GM23248 (cell line): ENCODE measurements at regions not wholly inside any gene's neighbourhood (a gene's known extent, or its start where the extent isn't known, plus 50 kb on each side); places are given as distances from the start of the nearest gene placed in this dataset.
A peak's percentile ranks its signal among the peaks of the same experiment; 100 is the strongest.

ENCODE experiments used
- DNase-seq: peaks from one replicate; pipeline ENCODE4 v3.0.0-alpha.2; 2015
- H2AFZ ChIP-seq: fragments of 200-600 bp; sonication (generic); 2 replicates; pipeline ENCODE4 v1.6.1; 2016; ENCODE audit warnings: antibody characterized with exemption
- H3F3A ChIP-seq: fragments of 200-600 bp; sonication (generic); 2 replicates; pipeline ENCODE4 v1.6.1; 2016; ENCODE audit warnings: mild to moderate bottlenecking, antibody characterized with exemption, mixed run types; ENCODE audit not compliant: insufficient read depth
- H3K27ac ChIP-seq: fragments of 200-600 bp; sonication (generic); 2 replicates; pipeline ENCODE4 v1.5.1; 2016; ENCODE audit warnings: mild to moderate bottlenecking
- H3K27me3 ChIP-seq: fragments of 200-600 bp; sonication (generic); replicated peaks from 2 replicates; pipeline ENCODE4 v1.6.1; 2016; ENCODE audit warnings: mild to moderate bottlenecking; ENCODE audit not compliant: insufficient read depth
- H3K36me3 ChIP-seq: fragments of 200-600 bp; sonication (generic); 2 replicates; pipeline ENCODE4 v1.6.1; 2016; ENCODE audit warnings: low read depth, mild to moderate bottlenecking
- H3K4me1 ChIP-seq: fragments of 200-600 bp; sonication (generic); 2 replicates; pipeline ENCODE4 v1.6.1; 2016; ENCODE audit warnings: mild to moderate bottlenecking; ENCODE audit not compliant: insufficient read depth
- H3K4me2 ChIP-seq: fragments of 200-600 bp; sonication (generic); one replicate; pipeline ENCODE4 v1.6.1; 2016; ENCODE audit warnings: mild to moderate bottlenecking; ENCODE audit not compliant: unreplicated experiment
- H3K4me3 ChIP-seq: fragments of 200-600 bp; sonication (generic); 2 replicates; pipeline ENCODE4 v1.5.1; 2016; ENCODE audit warnings: mild to moderate bottlenecking
- H3K79me2 ChIP-seq: fragments of 200-600 bp; sonication (generic); 2 replicates; pipeline ENCODE4 v1.6.1; 2016; ENCODE audit warnings: mild to moderate bottlenecking; ENCODE audit not compliant: insufficient read depth
- H3K9ac ChIP-seq: fragments of 200-600 bp; sonication (generic); 2 replicates; pipeline ENCODE4 v1.6.1; 2016; ENCODE audit warnings: mild to moderate bottlenecking
- H3K9me2 ChIP-seq: fragments of 200-600 bp; sonication (generic); 2 replicates; pipeline ENCODE4 v1.6.1; 2016; ENCODE audit warnings: mixed run types, mild to moderate bottlenecking, moderate library complexity; ENCODE audit not compliant: insufficient read depth
- H3K9me3 ChIP-seq: fragments of 200-600 bp; sonication (generic); one replicate; pipeline ENCODE4 v1.6.1; 2017; ENCODE audit warnings: low read depth
- H4K20me1 ChIP-seq: fragments of 200-600 bp; sonication (generic); 2 replicates; pipeline ENCODE4 v1.6.0; 2016; ENCODE audit not compliant: insufficient read depth
- EZH2 ChIP-seq: fragments of 200-600 bp; sonication (generic); IDR thresholded peaks from 2 replicates; pipeline ENCODE4 v1.6.1; 2018; ENCODE audit warnings: antibody characterized with exemption, mild to moderate bottlenecking; ENCODE audit not compliant: insufficient read depth, poor library complexity, severe bottlenecking
- EZH2phosphoT487 ChIP-seq: fragments of 200-600 bp; sonication (generic); IDR thresholded peaks from 2 replicates; pipeline ENCODE4 v1.6.1; 2018; ENCODE audit warnings: antibody characterized with exemption, moderate library complexity, mild to moderate bottlenecking, low read depth; ENCODE audit not compliant: insufficient read depth
- WGBS, 2 experiments: methylation state at CpG; one replicate each; pipeline ENCODE4 v1.1.6; 2015 to 2017; ENCODE audit warnings: low lambda C conversion rate in 2 of 2, low coverage in 1 of 2; ENCODE audit errors: missing lambda C conversion rate in 2 of 2; 5-methylcytosine and 5-hydroxymethylcytosine counted together
- in situ Hi-C: fragments of 300-500 bp; cut with MboI; formaldehyde crosslinking; loops from 2 replicates; pipeline ENCODE4 v1.15.0; 2020

DNA sequence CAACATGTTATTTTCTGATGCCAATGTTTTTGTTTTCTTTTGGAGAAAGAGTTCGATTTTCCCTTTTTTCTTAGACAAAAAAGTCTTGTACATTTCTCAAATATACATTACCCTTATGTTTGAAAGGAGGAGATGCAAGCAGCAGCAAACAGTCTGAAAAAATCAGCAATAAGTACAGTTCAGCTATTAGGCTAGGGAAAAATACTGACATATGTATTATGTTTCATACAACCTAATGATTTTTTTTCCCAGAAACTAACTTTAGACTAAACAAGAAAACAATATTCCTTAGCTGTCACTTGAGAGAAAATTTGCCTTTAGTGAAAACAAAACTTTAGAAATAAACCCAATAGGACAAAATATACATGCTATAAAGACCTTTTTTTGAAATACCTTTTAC is 1223.5 kb downstream of the SLITRK1 start:
- no peaks in the 10 kb centered on the region for H3K36me3 ChIP-seq
- in situ Hi-C loops: no loop called here
- no peaks in the 10 kb centered on the region for H4K20me1 ChIP-seq
- 0 out of 2 replicates have a peak, but pooled peaks cover 12% of the 10 kb centered on the region for H3K4me1 ChIP-seq
- no peaks in the 10 kb centered on the region for H3K9me3 ChIP-seq
- no peak overlapping the region for H3K4me3 ChIP-seq
- H2AFZ ChIP-seq: no peak overlapping the region
- 26 to 28% methylated on average over 1 of the region's 1 CpG for WGBS, 2 experiments
- no peaks in the 10 kb centered on the region for H3K27me3 ChIP-seq
- no peak overlapping the region for H3K4me2 ChIP-seq
- TF ChIP-seq EZH2phosphoT487 (no peak), EZH2 (no peak)
- H3F3A ChIP-seq: no peaks in the 10 kb centered on the region
- H3K79me2 ChIP-seq: no peaks in the 10 kb centered on the region
- H3K27ac ChIP-seq: no peak overlapping the region
- no peaks in the 10 kb centered on the region for H3K9me2 ChIP-seq
- no peak overlapping the region for H3K9ac ChIP-seq
- no peak for DNase-seq

DNA sequence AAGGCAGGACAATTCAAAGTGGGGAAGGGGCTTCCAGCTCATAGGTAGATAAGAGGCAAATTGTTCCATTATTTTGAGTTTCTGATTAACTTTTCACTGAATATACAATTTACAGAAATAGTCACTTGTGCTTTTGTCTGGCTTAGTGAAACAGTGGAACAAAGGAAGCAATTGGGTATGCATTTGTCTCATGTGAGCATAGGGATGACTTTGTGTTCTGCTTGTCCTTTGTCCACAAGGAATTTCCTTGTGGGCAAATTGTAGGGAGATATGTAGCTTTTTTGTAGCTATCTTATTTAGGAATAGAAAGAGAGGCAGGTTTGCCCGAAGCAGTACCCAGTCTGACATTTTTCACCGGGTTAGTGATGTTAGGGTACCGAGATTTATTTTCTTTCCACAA is 1224.8 kb downstream of the SLITRK1 start:
- Histone ChIP-seq H3K4me1 (0 out of 2 replicates have a peak, but pooled peaks cover 12% of the 10 kb centered on the region), H3F3A (no peaks in the 10 kb centered on the region), H3K27ac (no peak overlapping the region), H3K4me2 (no peak overlapping the region), H3K36me3 (no peaks in the 10 kb centered on the region), H2AFZ (no peak overlapping the region), H3K27me3 (no peaks in the 10 kb centered on the region), H3K9me3 (no peaks in the 10 kb centered on the region), H4K20me1 (no peaks in the 10 kb centered on the region), H3K9ac (no peak overlapping the region), H3K79me2 (no peaks in the 10 kb centered on the region), H3K9me2 (no peaks in the 10 kb centered on the region), H3K4me3 (no peak overlapping the region)
- 66 to 78% methylated on average over 3 of the region's 3 CpGs for WGBS, 2 experiments
- DNase-seq: no peak
- no peak for TF ChIP-seq EZH2
- no peak for TF ChIP-seq EZH2phosphoT487
- in situ Hi-C loops: no loop called here

DNA sequence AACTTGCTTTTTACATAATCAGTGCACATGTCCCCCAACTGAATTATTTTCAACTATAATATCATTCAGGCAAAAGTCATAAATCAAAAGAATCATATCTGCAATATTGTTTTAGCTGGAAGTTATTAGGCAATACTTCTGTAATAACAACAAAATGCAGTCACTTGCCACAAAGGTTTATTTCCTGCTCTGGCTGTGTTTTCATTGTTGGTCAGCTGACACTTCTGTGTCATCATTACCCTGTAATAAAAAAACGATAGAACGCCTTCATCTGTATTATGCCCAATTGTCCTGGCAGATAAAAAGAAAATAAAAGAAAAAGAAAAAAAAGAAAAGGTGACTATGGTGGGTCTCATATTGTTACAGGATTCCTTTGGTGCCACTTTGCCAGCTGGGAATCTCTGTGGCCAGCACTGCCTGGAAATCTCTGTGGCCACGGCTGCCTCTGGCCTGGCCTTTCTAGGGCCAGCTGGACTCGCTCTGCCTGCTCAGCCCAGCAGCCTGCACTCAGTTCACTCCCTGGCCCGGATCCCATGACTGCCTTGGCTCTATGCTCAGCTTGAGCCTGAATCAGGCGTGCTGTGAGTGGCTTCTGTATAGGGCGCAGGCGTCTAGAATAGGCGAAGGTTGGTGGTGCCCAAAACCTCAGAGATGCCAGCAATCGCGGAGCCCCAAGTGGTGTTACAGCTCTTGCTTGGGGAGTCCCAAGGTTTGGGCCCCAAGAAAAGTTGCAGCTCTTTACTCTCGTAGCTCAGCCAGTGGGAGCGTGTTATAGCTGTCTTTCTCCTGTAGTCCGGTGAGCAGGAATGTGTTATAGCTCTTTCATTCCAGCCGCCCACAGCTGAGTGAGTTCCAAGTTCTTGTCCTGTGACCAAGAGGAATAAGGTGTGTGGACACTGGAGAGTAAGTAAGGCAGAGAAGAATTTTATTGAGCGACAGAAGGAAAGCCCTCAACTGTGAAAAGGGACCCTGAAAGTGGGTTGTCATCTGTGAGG is 1227.1 kb downstream of the SLITRK1 start:
- 52% methylated on average over 16 of the region's 16 CpGs for WGBS, 2 experiments
- in situ Hi-C loops: no loop called here
- H3K27me3 ChIP-seq: no peaks in the 10 kb centered on the region
- H3K4me3 ChIP-seq: peak overlapping the region; percentile 36
- no peaks in the 10 kb centered on the region for H3K79me2 ChIP-seq
- H2AFZ ChIP-seq: peak overlapping the region; percentile 68
- H3K4me1 ChIP-seq: 0 out of 2 replicates have a peak, but pooled peaks cover 12% of the 10 kb centered on the region
- H3F3A ChIP-seq: no peaks in the 10 kb centered on the region
- no peaks in the 10 kb centered on the region for H3K9me3 ChIP-seq
- DNase-seq: peak; percentile 77
- peak overlapping the region; percentile 52; the same call in 1 of the 2 replicates for H3K9ac ChIP-seq
- TF ChIP-seq EZH2phosphoT487 (no peak), EZH2 (no peak)
- H3K27ac ChIP-seq: peak overlapping the region; percentile 76
- no peaks in the 10 kb centered on the region for H3K9me2 ChIP-seq
- H3K4me2 ChIP-seq: peak overlapping the region; percentile 49
- no peaks in the 10 kb centered on the region for H4K20me1 ChIP-seq
- no peaks in the 10 kb centered on the region for H3K36me3 ChIP-seq

DNA sequence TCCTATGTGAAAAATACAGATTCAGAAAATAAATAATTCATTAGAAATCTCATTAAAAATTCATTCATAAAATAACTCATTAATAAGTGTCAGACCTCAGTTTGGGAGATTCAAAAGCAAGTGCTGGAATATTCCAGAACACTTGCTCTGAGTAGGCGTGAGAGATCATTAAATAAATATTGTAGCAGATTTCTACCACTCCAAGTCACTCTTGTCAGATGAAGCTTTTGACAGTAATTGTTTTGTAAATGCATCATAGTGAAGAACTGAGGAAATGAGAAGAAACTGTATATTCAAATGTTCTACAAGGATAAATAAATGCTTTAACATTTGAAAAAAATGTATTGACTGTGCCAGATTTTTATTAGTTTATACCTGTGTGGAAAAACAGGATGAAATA is 1228.1 kb downstream of the SLITRK1 start:
- no peaks in the 10 kb centered on the region for H3K79me2 ChIP-seq
- no peak overlapping the region for H2AFZ ChIP-seq
- no peak overlapping the region for H3K4me2 ChIP-seq
- in situ Hi-C loops: no loop called here
- H3K9me2 ChIP-seq: no peaks in the 10 kb centered on the region
- no peaks in the 10 kb centered on the region for H3F3A ChIP-seq
- no peak for TF ChIP-seq EZH2phosphoT487
- TF ChIP-seq EZH2: no peak
- no peaks in the 10 kb centered on the region for H3K9me3 ChIP-seq
- H3K4me3 ChIP-seq: no peak overlapping the region
- H3K36me3 ChIP-seq: no peaks in the 10 kb centered on the region
- H3K27ac ChIP-seq: no peak overlapping the region
- no peak for DNase-seq
- H3K27me3 ChIP-seq: no peaks in the 10 kb centered on the region
- 53 to 59% methylated on average over 1 of the region's 1 CpG for WGBS, 2 experiments
- 0 out of 2 replicates have a peak, but pooled peaks cover 12% of the 10 kb centered on the region for H3K4me1 ChIP-seq
- no peak overlapping the region for H3K9ac ChIP-seq
- H4K20me1 ChIP-seq: no peaks in the 10 kb centered on the region
